GM19452 (cell line): ENCODE measurements at regions not wholly inside any gene's neighbourhood (a gene's known extent, or its start where the extent isn't known, plus 50 kb on each side); places are given as distances from the start of the nearest gene placed in this dataset.
"Not testable (repeated sequence)": the region's sequence is repeated elsewhere in the genome, so short reads cannot be mapped to it uniquely, and the experiment has no call there.

Experiments used
- ATAC-seq: cut with Tn5 transposase; IDR thresholded peaks from one replicate; pipeline ENCODE4 v1.9.1; 2021; ENCODE audit not compliant: unreplicated experiment

DNA sequence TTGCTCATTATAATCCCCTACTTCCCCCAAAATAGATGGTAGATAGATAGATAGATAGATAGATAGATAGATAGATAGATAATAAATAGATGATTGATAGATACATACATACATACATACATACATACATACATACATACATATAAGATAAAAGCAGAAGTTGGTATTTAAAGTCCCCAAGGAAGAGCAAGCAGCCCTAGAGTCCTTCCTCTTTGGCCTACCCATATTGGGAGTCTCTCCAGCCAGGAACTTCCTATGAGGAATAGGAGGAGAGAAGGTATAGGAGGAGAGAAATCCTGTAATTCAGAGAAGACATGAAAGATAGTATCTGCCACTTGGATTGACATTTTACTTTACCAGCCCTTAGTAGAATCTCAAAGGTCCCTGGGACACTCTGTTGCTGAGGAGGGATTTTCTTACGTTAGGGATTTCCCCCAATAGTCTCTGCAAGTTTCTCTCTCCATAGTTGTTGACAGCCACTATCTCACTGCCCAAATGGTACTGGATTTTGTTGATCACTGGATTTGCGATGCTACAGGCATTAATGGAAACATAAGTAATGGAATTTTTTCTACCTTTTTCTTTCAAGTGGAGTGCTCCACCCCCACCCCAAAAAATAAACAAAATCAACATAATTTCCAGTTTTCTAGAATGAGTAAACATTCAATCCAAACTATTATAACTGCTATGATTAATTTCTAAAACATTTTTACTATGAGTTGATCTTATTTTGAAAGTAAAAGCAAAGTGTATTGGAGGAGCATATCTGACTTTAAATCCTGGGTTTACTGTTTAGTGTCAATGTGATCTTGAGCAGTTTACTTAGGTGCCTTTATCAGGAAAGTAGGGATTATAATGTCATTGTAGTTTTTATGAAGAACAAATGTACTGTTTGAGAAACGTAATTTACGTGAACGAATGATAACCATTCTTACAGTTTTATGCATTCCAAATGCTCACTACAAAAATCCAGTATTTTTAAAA is 93.2 kb upstream of the TNFSF4 start:
- ATAC-seq = no peak

DNA sequence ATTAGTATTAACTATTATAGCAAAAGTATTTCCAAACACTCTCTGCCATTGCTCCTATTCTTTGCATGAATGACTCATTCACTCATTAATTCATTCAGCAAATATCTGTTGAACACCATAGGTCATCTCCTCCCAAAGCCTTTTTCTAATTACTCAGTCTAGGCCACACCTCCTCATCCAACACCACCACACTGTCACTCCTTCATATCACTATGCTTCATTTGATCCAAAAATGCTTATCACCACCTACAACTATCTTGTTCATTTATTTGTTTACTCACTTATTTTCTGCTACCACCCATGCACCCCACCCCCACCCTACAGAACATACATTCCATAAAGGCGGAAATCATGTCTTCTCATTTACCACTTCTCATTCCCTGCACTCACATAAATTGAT is 94.4 kb upstream of the TNFSF4 start:
- ATAC-seq = no peak

DNA sequence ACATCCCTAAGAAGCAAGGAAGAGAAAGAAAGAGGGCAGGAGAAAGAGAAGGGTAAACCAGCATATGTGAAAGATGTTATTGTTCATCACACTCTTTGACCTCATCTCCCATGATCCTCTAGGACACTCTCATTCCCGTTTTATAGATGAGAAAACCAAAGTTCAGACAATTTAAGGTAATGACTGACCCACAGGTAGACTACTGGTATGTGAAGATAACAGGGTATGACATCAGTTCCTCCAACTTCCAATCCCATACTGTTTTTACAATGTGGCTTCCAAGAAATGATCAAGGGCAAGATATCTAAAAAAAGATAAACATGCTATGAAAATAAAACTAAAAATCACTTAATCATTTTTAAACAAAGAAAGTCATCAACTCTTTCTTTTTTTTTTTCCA is 95.2 kb upstream of the TNFSF4 start:
- no peak for ATAC-seq

DNA sequence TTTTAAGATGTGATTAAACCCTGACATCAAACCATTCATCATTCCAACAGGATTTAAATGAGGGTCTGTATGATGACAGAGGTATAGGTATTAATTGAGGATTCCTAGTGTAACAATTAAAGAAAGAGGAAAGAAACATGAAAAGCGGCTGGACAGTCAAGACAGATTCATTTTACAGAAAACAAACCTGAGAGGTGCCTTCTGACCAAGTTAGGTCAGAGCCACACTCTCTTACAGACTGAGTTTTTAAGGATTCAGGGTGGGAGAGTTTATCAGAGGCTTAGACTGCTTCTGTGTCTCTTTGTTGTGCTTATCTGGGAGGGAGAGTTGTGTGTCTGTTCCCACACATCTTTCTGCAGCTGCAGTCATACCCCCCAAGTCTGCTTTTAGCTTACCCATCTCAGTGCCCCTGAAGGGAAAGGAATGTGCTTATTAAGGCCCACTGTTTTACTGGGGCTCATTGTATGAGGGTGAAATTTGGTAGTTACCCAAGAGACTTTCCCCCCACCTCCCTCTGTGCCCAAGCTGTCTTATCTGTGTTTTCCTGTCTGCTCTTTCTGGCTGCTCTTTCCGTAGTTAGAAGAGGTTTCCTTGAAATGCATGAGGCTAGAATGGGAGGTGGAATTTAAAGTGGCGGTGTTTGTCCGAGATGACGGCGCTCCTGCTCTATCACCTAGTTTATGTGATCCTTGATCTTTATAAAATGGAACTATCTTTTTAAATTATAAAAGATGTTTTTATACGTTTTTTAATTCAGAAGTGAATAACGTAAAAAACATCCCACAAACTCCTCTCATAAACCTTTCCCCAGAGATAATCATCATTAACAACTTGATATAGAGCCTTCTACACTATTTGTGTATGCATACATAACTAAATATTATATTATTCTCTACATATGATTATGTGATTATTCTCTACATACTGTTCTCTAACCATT is 96.0 kb upstream of the TNFSF4 start:
- no peak for ATAC-seq

DNA sequence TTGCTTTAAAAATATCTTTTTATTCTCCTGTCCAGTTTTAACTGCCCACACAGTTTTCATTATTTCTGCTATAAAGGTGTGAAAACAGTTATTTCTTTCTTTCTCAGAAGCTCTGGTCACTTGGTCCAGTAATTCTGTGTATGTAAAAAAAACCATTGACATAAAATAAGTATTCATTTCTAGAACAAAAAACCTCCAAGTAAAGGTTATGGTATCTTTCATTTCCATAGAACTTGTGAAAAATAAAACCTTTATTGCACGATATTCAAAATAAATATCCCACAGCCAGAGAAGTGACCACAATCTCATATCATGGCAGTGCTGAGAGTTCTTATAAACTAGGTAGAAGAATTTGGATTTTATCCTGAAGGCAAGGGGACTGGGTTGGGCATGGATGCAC is 96.9 kb upstream of the TNFSF4 start:
- ATAC-seq = no peak

DNA sequence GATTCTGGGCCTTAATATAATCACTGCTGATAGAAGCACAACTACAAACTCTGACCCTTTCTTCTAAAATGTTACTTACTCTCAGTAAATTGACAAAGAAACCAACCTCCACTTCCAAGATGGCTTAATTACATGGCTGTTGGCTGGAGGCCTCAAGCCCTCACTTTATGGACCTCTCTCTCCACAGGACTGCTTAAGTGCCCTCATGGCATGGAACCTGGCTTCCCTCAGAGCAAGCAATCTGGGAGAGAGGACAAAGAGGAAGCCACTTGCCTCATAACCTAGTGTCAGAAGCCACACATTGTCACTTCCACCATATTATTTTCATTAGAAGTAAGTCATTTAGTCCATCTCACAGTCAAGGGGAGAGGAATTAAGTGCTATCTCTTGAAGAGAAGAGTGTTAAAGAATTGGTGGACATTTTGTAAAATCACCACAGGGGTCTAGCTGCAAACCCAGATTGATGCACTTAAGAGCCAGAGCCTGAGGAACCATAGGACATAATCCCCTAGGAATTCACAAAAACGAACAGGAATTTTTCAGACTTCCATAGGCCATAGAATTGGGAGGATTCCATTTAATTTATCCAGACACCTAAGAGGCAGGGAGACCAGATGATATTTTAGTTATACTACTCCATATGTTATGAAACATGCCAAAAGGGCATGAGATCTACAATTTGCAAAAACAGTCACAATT is 97.5 kb upstream of the TNFSF4 start:
- no peak for ATAC-seq

DNA sequence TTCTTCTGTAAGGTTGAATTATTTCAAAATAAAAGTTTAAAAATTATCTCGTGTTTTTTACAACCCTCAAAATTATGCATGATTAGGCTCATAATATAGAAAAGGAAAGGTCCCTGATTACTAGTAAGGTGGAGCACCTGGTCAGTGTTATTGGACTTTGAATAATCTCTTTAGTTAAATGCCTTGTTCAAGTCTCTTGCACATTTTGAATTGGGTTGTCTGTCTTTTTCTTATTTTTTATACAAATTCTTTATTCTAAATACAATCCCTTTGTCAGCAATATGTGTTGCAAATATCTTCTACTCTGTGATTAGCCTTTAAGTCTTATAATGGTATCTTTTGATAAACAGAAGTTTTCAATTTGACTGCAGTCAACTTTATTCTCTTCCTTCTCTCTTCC is 100.7 kb upstream of the TNFSF4 start:
- ATAC-seq = no peak

DNA sequence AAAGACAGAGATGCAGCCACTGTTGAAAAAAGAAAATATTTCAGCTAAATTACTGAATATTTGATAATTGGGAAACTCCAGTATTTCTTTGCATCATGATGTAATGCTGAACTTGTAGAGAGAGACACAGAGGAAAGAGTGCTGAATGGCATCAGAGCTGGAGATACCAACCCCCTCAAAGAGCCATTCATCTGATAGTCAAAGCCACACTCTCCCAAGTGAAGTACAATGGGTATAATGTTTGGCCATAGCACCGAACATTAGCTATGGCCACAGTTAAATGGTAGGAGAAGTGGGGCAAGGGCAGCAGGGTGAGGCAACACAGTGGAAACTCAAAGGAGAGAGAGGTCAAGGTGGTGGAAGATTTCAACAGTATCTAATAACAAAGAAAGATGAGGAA is 107.5 kb upstream of the TNFSF4 start:
- no peak for ATAC-seq

DNA sequence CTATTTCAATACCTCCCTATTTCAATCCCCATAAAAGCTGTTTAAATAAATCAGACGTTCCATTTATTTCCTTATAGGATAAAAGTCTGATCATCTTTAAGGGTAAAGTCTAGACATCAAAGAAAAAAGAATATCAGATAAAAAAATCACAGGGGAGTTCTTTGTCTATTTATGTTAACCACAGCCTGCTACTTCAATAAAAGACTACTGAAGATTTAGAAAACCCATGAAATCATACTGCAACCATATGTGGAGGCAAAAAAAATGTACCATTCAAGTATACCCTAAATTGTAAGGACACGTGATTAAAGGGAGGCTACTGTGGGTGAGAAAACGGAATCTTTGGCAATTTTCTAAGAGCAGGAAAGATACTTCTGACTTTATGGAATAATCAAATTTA is 108.2 kb upstream of the TNFSF4 start:
- ATAC-seq = no peak

DNA sequence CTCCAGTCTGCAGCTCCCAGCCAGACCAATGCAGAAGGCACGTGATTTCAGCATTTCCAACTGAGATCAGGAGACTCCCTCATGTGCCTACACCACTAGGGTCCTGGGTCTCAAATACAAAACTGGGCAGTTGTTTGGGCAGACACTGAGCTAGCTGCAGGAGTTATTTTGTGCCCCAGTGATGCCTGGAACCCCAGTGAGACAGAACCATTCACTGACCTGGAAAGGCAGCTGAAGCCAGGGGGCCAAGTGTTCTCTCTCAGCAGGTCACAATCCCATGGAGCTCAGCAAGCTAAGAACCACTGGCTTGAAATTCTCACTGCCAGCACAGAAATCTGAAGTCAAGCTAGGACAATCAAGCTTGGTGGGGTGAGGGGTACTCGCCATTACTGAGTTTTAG is 111.7 kb upstream of the TNFSF4 start:
- no peak for ATAC-seq

DNA sequence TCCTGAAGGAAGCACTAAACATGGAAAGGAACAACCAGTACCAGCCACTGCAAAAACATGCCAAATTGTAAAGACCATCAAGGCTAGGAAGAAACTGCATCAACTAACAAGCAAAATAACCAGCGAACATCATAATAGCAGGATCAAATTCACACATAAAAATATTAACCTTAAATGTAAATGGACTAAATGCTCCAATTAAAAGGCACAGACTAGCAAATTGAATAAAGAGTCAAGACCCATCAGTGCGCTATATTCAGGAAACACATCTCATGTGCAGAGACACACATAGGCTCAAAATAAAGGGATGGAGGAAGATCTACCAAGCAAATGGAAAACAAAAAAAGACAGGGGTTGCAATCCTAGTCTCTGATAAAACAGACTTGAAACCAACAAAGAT is 117.2 kb upstream of the TNFSF4 start:
- ATAC-seq = not testable (repeated sequence)

DNA sequence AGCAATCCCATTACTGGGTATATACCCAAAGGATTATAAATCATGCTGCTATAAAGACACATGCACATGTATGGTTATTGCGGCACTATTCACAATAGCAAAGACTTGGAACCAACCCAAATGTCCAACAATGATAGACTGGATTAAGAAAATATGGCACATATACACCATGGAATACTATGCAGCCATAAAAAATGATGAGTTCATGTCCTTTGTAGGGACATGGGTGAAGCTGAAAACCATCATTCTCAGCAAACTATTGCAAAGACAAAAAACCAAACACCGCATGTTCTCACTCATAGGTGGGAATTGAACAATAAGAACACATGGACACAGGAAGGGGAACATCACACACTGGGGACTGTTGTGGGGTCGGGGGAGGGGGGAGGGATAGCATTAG is 120.9 kb upstream of the TNFSF4 start:
- ATAC-seq = not testable (repeated sequence)

DNA sequence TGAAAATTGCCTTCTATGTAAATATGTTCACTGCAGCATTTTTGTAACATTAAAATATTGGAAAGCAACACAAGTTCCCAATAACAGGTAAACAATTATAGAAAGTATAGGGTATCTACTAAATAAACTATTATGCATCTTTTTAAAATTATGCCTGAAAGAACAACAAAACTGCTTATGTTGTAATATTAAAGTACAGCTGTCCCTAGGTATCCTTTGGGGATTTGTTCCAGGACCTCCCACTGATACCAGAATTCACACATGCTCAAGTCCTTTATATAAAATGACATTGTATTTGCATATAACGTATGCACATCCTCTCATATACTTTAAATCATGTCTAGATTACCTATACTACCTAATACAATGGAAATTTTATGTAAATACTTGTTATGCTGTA is 121.8 kb upstream of the TNFSF4 start:
- ATAC-seq = no peak

DNA sequence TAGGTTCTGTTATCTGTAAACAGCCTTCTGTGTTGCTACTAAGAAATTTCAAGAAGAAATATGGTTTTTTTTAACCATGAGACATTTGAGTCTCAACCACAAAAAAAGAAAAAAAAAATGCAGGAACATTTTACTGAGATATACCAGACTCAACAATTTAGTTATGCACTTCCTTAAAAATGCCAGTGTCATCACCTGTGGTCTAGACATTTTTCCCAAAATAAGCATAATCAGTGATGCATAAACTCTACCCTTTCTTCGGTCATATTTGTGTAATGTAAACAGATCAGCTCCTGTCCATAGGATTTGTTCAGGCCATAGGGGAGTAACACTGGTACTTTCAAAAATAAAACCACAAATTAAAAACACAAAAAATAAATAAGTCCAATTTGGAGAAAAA is 122.6 kb upstream of the TNFSF4 start:
- ATAC-seq = no peak

DNA sequence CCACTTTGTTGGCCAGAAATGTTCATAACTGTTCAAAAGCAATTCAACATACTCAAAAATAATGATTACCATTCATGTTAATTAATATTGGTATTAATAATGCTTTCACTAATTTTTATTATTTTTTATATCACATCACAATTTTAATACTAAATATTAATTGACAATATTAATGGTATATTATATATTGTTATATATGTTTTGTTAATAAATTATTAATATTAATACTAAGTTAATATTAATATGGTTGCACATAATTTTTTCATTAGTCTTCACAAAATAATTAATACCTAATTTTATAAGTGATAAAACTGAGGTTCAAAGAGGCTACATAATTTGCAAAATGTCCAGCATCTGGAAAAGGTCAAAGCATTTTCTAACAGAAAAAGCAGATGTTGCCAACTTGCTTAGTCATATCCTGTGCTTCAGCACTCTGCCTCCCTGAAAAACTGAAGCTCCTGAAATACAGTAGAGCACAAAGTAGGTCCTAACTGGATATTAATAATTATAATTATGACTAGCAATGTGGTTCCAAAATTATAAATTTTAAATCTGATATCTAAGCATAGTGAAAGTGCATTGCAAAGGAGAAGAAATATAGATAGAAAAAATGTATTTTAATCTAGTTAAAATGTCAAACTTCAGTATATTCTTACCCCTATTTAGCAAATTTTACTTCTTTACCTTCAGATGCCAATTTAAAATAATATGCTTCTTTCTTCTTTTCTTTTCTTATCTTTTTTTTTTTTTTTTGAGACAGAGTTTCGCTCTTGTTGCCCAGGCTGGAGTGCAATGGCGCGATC is 123.2 kb upstream of the TNFSF4 start:
- no peak for ATAC-seq

DNA sequence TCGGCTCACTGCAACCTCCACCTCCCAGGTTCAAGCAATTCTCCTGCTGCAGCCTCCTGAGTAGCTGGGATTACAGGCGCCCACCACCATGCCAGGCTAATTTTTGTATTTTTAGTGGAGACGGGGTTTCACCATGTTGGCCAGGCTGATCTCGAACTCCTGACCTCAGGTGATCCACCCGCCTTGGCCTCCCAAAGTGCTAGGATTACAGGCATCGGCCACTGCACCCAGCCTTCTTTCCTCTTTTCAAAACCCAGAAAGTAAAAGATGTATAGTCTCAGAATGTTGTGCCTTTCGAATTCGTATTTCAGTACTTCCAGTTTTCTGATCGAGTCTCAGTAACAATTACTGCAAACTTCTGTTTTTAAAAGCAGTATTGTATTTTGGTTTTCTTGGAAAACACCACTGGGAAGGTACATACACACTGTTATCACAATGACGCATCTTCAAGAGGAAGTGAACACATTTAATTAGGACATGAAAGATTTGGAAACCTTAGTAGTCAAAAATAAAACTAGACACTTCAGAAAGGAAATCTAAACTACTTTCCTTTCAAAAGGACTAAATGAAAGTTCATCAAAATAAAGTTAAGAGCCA is 123.9 kb upstream of the TNFSF4 start:
- not testable (repeated sequence) for ATAC-seq

DNA sequence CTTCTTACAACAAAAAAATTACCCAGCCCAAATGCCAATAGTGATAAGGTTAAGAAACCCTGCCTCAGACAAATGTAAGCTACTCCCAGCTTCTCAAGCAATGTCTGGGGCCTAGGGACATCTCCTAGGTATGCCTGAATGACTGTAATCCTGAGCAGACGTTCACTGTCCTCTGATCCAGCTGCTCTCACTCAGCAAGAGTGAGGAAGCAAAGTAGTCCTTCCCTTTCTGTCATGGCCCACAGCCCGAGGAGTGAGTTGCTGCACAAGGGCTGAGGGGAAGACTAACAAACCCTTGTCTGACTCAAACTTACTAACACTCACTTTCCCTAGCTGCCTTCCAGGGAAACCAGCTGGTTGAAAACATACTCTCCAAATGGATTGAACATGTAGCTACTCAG is 124.9 kb upstream of the TNFSF4 start:
- no peak for ATAC-seq

DNA sequence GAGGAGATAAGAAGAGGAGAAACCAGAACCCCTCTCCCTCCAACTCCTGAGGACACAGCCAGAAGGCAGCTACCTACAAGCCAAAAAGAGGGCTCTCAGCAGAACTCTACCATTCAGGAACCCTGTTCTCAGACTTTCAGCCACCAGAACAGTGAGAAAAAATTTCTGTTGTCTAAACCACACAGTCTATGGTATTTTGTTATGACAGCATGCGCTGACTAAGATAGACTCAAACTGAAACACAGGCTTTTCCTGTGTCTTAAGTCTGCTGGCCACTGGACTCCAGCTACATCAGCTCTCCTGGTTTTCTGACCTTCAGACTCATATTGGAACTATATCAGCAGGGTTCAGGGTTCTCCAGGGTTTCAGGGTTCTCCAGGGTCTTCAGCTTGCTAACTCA is 126.5 kb upstream of the TNFSF4 start:
- ATAC-seq = peak; percentile 60

DNA sequence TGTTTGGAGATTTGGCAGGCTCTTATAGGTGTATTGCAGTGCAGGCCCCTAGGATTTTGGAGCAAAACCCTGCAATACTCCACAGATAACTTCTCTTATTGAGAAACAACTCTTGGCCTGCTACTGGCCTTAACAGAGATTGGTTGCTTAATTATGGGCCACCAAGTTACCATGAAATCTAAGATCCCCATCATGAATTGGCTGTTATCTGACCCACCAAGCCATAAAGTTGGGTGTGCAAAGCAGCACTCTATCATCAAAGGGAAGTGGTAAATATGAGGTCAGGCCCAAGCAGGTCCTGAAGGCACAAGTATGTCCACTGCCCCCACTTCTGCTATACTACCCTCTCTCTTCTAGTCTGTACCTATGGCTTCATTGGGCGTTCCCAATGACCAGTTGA is 130.0 kb upstream of the TNFSF4 start:
- ATAC-seq = no peak

DNA sequence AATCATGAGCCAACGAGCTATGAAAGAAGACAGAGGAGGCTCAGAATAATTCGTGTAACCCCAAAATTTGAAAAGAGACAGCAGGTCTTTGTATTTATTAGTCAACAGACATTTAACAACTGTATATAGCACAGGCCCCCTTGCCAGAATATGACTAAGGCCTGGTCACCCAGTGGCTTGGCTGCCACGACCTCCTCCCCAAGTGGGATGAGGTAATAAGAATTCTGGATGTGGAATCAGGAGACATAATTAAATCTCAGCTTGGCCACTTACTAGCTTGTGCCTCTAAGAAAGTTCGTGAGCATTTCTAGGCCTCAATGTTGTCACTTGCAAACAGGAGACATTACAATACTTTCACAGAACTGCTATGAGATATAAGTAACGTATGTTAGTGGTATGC is 134.2 kb upstream of the TNFSF4 start:
- no peak for ATAC-seq
